ENCODE measurements at regions not wholly inside any gene's neighbourhood (a gene's known extent, or its start where the extent isn't known, plus 50 kb on each side); places are given as distances from the start of the nearest gene placed in this dataset.

DNA sequence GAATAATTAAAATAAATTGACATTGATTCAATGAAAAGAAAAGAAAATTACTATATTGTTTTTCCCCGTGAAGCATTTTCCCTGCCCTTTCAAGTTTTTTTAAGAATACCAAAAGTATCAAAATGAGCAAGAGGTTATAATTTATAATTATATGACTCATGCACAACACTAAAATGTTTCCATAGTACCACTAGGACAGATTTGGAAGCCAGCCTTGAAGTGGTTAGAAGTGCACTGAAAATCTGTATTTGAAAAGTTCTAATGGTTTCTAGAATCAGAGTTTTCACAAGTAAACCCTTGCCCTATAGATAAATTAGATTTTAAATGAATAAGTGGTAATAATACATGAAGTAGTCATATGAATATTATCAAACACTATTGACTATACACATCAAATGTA lies 140.9 kb downstream of the HNRNPD start:
- TF ChIP-seq POLR2AphosphoS5 (IDR thresholded peaks at IDR 0.05), result no peak
- no peak for TF ChIP-seq SMC3 (conservative IDR thresholded peaks at IDR 0.05; ENCODE audit: poor library complexity)
- TF ChIP-seq EZH2 (IDR thresholded peaks at IDR 0.05; ENCODE audit: borderline replicate concordance, insufficient read depth, low read length, poor library complexity, severe bottlenecking), result no peak
- TF ChIP-seq, protein P1, sequence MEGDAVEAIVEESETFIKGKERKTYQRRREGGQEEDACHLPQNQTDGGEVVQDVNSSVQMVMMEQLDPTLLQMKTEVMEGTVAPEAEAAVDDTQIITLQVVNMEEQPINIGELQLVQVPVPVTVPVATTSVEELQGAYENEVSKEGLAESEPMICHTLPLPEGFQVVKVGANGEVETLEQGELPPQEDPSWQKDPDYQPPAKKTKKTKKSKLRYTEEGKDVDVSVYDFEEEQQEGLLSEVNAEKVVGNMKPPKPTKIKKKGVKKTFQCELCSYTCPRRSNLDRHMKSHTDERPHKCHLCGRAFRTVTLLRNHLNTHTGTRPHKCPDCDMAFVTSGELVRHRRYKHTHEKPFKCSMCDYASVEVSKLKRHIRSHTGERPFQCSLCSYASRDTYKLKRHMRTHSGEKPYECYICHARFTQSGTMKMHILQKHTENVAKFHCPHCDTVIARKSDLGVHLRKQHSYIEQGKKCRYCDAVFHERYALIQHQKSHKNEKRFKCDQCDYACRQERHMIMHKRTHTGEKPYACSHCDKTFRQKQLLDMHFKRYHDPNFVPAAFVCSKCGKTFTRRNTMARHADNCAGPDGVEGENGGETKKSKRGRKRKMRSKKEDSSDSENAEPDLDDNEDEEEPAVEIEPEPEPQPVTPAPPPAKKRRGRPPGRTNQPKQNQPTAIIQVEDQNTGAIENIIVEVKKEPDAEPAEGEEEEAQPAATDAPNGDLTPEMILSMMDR (IDR thresholded peaks at IDR 0.05; ENCODE audit: poor library complexity, severe bottlenecking), result no peak
- no peak for TF ChIP-seq EP300 (conservative IDR thresholded peaks at IDR 0.05; ENCODE audit: poor library complexity, severe bottlenecking)
